SU-DHL-6 (cell line): ENCODE measurements at regions not wholly inside any gene's neighbourhood (a gene's known extent, or its start where the extent isn't known, plus 50 kb on each side); places are given as distances from the start of the nearest gene placed in this dataset.

Experiments used
- H2AFZ ChIP-seq: fragments of 200-600 bp; sonication (generic); 2 replicates; pipeline ENCODE4 v1.6.1; 2014; ENCODE audit warnings: low read depth, mild to moderate bottlenecking, moderate library complexity, mixed read lengths, antibody characterized with exemption, low read length; ENCODE audit not compliant: severe bottlenecking
- H3F3A ChIP-seq: fragments of 200-600 bp; shearing (Covaris generic); 2 replicates; pipeline ENCODE4 v1.6.0; 2016; ENCODE audit warnings: antibody characterized with exemption, mild to moderate bottlenecking; ENCODE audit not compliant: insufficient read depth
- H3K27ac ChIP-seq: fragments of 200-600 bp; sonication (generic); 2 replicates; pipeline ENCODE4 v1.5.1; 2016; ENCODE audit warnings: low read depth, mild to moderate bottlenecking, low read length, moderate library complexity, mixed read lengths
- H3K27me3 ChIP-seq: fragments of 200-600 bp; sonication (generic), shearing (Covaris generic); 2 replicates; pipeline ENCODE4 v1.6.0; 2014; ENCODE audit warnings: mild to moderate bottlenecking, low read length
- H3K36me3 ChIP-seq: fragments of 200-600 bp; sonication (generic); 2 replicates; pipeline ENCODE4 v1.6.1; 2014; ENCODE audit warnings: mild to moderate bottlenecking, low read length, mixed read lengths
- H3K4me2 ChIP-seq: fragments of 300-600, 200-600 bp; shearing (Covaris generic), sonication (generic); 2 replicates; pipeline ENCODE4 v1.6.0; 2014; ENCODE audit warnings: low read length, low read depth, mild to moderate bottlenecking; ENCODE audit not compliant: poor library complexity, severe bottlenecking
- H3K4me3 ChIP-seq: fragments of 200-600 bp; sonication (generic); 2 replicates; pipeline ENCODE4 v1.5.1; 2014; ENCODE audit warnings: antibody characterized with exemption, low read length, mild to moderate bottlenecking, mixed read lengths; ENCODE audit not compliant: insufficient read depth, poor library complexity, severe bottlenecking
- H3K79me2 ChIP-seq: fragments of 200-600 bp; sonication (generic); 2 replicates; pipeline ENCODE4 v1.6.1; 2014; ENCODE audit warnings: mild to moderate bottlenecking, low read length, moderate library complexity; ENCODE audit not compliant: insufficient read depth
- H3K9ac ChIP-seq: fragments of 200-600 bp; sonication (generic); 2 replicates; pipeline ENCODE4 v1.7.0; 2014; ENCODE audit warnings: mild to moderate bottlenecking, low read length
- H3K9me2 ChIP-seq: fragments of 200-600 bp; sonication (generic); replicated peaks from 2 replicates; pipeline ENCODE4 v1.6.1; 2014; ENCODE audit warnings: low read length; ENCODE audit not compliant: insufficient read depth
- H3K9me3 ChIP-seq: fragments of 200-600 bp; sonication (generic); 2 replicates; pipeline ENCODE4 v1.6.1; 2014; ENCODE audit warnings: low read length, mixed read lengths; ENCODE audit not compliant: insufficient read depth
- H4K20me1 ChIP-seq: fragments of 200-600 bp; sonication (generic); 2 replicates; pipeline ENCODE4 v1.6.1; 2014; ENCODE audit warnings: low read depth, mild to moderate bottlenecking, antibody characterized with exemption, low read length, moderate library complexity, mixed read lengths
- CTCF ChIP-seq: fragments of 200-600 bp; sonication (generic); IDR thresholded peaks from one replicate; pipeline ENCODE4 v1.5.1; 2017; ENCODE audit warnings: antibody characterized with exemption, mild to moderate bottlenecking, low read length, moderate library complexity; ENCODE audit not compliant: insufficient read depth, poor library complexity, severe bottlenecking
- EZH2phosphoT487 ChIP-seq: fragments of 200-600 bp; sonication (generic), shearing (Covaris generic); conservative IDR thresholded peaks from 2 replicates; pipeline ENCODE4 v1.6.1; 2018; ENCODE audit warnings: mild to moderate bottlenecking, antibody characterized with exemption, low read length, moderate library complexity, mixed read lengths

DNA sequence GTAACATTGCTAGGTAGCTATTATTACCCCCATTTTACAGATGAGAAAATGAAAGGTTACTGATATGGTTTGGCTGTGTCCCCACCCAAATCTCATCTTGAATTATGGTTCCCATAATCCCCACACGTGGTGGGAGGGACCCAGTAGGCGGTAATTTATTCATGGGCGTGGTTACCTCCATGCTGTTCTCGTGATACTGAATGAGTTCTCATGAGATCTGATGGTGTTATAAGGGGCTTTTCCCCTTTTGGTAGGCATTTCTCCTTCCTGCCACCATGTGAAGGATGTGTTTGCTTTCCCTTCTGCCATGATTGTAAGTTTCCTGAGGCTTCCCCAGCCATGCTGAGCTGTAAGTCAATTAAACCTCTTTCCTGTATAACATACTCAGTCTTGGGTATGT is 252.1 kb downstream of the OPA1 start:
- Histone ChIP-seq H3K9me2 (no peaks in the 10 kb centered on the region), H3K27ac (no peak overlapping the region), H3K36me3 (no peaks in the 10 kb centered on the region), H3K4me2 (no peak overlapping the region), H2AFZ (no peak overlapping the region), H3K9me3 (no peaks in the 10 kb centered on the region), H3K4me3 (no peak overlapping the region), H3K79me2 (no peaks in the 10 kb centered on the region), H3K27me3 (no peaks in the 10 kb centered on the region), H3K9ac (no peak overlapping the region), H4K20me1 (no peaks in the 10 kb centered on the region), H3F3A (no peaks in the 10 kb centered on the region)
- no peak for TF ChIP-seq CTCF

DNA sequence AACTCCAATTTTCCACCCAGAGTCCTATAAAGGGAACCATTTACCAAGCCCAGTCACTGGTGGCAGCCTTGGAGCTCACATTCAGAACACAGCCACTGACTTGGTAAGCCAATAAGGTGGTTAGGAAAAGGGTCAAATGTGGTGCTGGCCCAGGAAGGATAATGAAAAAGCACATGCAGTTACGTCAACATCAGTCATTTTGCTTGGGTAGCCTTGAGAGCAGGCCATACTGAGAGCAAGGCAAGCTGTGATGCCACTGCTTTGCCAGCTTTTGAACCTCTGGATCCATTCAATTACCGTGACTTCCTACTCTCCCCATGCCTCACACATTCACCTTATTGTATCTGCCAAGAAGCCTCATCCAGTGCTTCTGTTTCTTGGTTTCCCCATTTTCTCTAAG is 253.6 kb downstream of the OPA1 start:
- Histone ChIP-seq H4K20me1 (no peaks in the 10 kb centered on the region), H3K36me3 (no peaks in the 10 kb centered on the region), H3K27me3 (no peaks in the 10 kb centered on the region), H2AFZ (no peak overlapping the region), H3K27ac (no peak overlapping the region), H3K9me3 (no peaks in the 10 kb centered on the region), H3K4me2 (no peak overlapping the region), H3K4me3 (no peak overlapping the region), H3K79me2 (no peaks in the 10 kb centered on the region), H3K9ac (no peak overlapping the region), H3F3A (no peaks in the 10 kb centered on the region), H3K9me2 (no peaks in the 10 kb centered on the region)
- TF ChIP-seq CTCF = no peak
- TF ChIP-seq EZH2phosphoT487 = no peak

- H3K4me2 ChIP-seq = no peak overlapping the region
- no peak overlapping the region for H3K9ac ChIP-seq
- no peaks in the 10 kb centered on the region for H3F3A ChIP-seq
- H4K20me1 ChIP-seq = no peaks in the 10 kb centered on the region
- no peaks in the 10 kb centered on the region for H3K36me3 ChIP-seq
- H3K9me2 ChIP-seq = no peaks in the 10 kb centered on the region
- no peak for TF ChIP-seq EZH2phosphoT487
- no peak for TF ChIP-seq CTCF
- H2AFZ ChIP-seq = no peak overlapping the region
- H3K79me2 ChIP-seq = no peaks in the 10 kb centered on the region
- no peak overlapping the region for H3K4me3 ChIP-seq
- H3K9me3 ChIP-seq = no peaks in the 10 kb centered on the region
- H3K27me3 ChIP-seq = no peaks in the 10 kb centered on the region
- H3K27ac ChIP-seq = no peak overlapping the region
Measured at GRCh38 chr3:193847402-193847801, 254.4 kb downstream of the OPA1 start.

GRCh38 chr3:193848547-193848946 is 255.5 kb downstream of the OPA1 start:
- Histone ChIP-seq H2AFZ (no peak overlapping the region), H3K79me2 (no peaks in the 10 kb centered on the region)
- TF ChIP-seq CTCF = no peak
- no peak for TF ChIP-seq EZH2phosphoT487

More at GRCh38 chr3:193848547-193848946, 255.5 kb downstream of the OPA1 start:
- Histone ChIP-seq H3K9me3 (no peaks in the 10 kb centered on the region), H3K9me2 (no peaks in the 10 kb centered on the region), H3F3A (no peaks in the 10 kb centered on the region), H3K36me3 (no peaks in the 10 kb centered on the region), H4K20me1 (no peaks in the 10 kb centered on the region), H3K9ac (no peak overlapping the region), H3K4me3 (no peak overlapping the region), H3K4me2 (no peak overlapping the region), H3K27ac (no peak overlapping the region), H3K27me3 (no peaks in the 10 kb centered on the region)
